Fibroblast of lung (primary cell): ENCODE measurements at regions not wholly inside any gene's neighbourhood (a gene's known extent, or its start where the extent isn't known, plus 50 kb on each side); places are given as distances from the start of the nearest gene placed in this dataset.

Experiments used
- DNase-seq, 2 donors: peaks; one replicate each; pipeline versions ENCODE4 v3.0.0 to v3.0.0-alpha.2; 2010; ENCODE audit warnings: low read depth in 2 of 2
- H2AFZ ChIP-seq: 2 replicates; pipeline ENCODE4 v1.5.1; 2012; ENCODE audit warnings: low read length, control low read depth, inconsistent platforms
- H3K27ac ChIP-seq: 2 replicates; pipeline ENCODE4 v1.5.1; 2011; ENCODE audit warnings: low read length, control low read depth; ENCODE audit not compliant: insufficient read depth
- H3K27me3 ChIP-seq: 2 replicates; pipeline ENCODE4 v1.5.1; 2011; ENCODE audit warnings: mild to moderate bottlenecking, low read length; ENCODE audit not compliant: control insufficient read depth, insufficient read depth
- H3K36me3 ChIP-seq: 2 replicates; pipeline ENCODE4 v1.5.1; 2011; ENCODE audit warnings: low read length; ENCODE audit not compliant: control insufficient read depth, insufficient read depth
- H3K4me1 ChIP-seq: 2 replicates; pipeline ENCODE4 v1.5.1; 2011; ENCODE audit warnings: low read length; ENCODE audit not compliant: control insufficient read depth, insufficient read depth; ENCODE audit errors: extremely low read depth
- H3K4me2 ChIP-seq: 2 replicates; pipeline ENCODE4 v1.5.1; 2011; ENCODE audit warnings: low read length, control low read depth; ENCODE audit not compliant: insufficient read depth; ENCODE audit errors: extremely low read depth
- H3K4me3 ChIP-seq, 4 experiments: fragments of 200-600 bp in 1 of 4; sonication (generic) in 1 of 4; replicated peaks in 1 of 4; 2 replicates each; pipeline ENCODE4 v1.5.1; 2011 to 2016; ENCODE audit warnings: low read length in 4 of 4, low read depth in 3 of 4, mild to moderate bottlenecking in 3 of 4, control low read depth in 2 of 4, inconsistent platforms in 1 of 4, mixed read lengths in 1 of 4; ENCODE audit not compliant: insufficient read depth in 1 of 4; ENCODE audit errors: control extremely low read depth in 1 of 4
- H3K79me2 ChIP-seq: 2 replicates; pipeline ENCODE4 v1.5.1; 2012; ENCODE audit warnings: mild to moderate bottlenecking, low read length, inconsistent platforms; ENCODE audit not compliant: control insufficient read depth, insufficient read depth
- H3K9ac ChIP-seq: 2 replicates; pipeline ENCODE4 v1.5.1; 2011; ENCODE audit warnings: mild to moderate bottlenecking, low read length, control low read depth; ENCODE audit not compliant: insufficient read depth
- H3K9me3 ChIP-seq: 2 replicates; pipeline ENCODE4 v1.5.1; 2012; ENCODE audit warnings: low read depth, low read length; ENCODE audit not compliant: control insufficient read depth, insufficient read depth
- H4K20me1 ChIP-seq: 2 replicates; pipeline ENCODE4 v1.5.1; 2011; ENCODE audit warnings: low read length; ENCODE audit not compliant: control insufficient read depth, insufficient read depth; ENCODE audit errors: extremely low read depth
- CTCF ChIP-seq, 2 donors: IDR thresholded peaks in 1 of 2; conservative IDR thresholded peaks in 1 of 2; 1 replicate in 1 of 2; 2 replicates in 1 of 2; pipeline ENCODE4 v1.5.1; 2011 to 2012; ENCODE audit warnings: low read length in 2 of 2, control low read depth in 1 of 2, inconsistent platforms in 1 of 2, low read depth in 1 of 2, mild to moderate bottlenecking in 1 of 2
- EZH2 ChIP-seq: IDR thresholded peaks from 2 replicates; pipeline ENCODE4 v1.5.1; 2012; ENCODE audit warnings: low read length, control low read depth, mild to moderate bottlenecking; ENCODE audit errors: missing control alignments

- H3K9ac ChIP-seq: no peak overlapping the region
- H3K27ac ChIP-seq: no peak overlapping the region
Measured at GRCh38 chr20:6562111-6562510, 205.4 kb upstream of the BMP2 start.

DNA sequence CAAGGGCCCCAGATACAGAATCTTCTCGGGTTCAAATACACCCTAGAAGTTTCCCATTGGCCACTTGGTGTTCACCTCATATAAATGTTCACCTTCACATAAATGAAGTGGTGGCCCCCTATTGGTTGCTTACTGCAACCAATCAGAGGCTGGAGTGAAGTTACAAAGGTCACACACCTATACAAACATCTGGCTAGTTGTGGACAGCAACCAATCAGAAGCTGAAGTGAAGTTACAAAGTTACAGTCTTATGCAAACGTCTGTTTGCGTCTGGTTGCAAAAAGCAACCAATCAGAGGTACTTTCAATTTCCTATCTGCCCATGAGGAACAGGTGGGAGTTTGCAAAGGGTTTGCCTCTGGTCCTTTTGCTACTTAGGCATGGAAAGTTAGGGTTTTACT lies 206.5 kb upstream of the BMP2 start:
- no peak for DNase-seq
- Histone ChIP-seq H3K27me3 (no peaks in the 10 kb centered on the region), H3K4me2 (no peak overlapping the region), H3K36me3 (no peaks in the 10 kb centered on the region), H3K9ac (no peak overlapping the region), H3K9me3 (no peaks in the 10 kb centered on the region), H3K4me3 (no peak overlapping the region), H3K27ac (no peak overlapping the region), H4K20me1 (no peaks in the 10 kb centered on the region), H3K4me1 (peaks cover 3% of the 10 kb centered on the region), H3K79me2 (no peaks in the 10 kb centered on the region), H2AFZ (no peak overlapping the region)
- TF ChIP-seq CTCF (conservative IDR thresholded peaks at IDR 0.05 in 1 of 2, IDR thresholded peaks at IDR 0.05 in 1 of 2; ENCODE audit: low read depth in 1 of 2, low read length in 2 of 2) (no peak), EZH2 (no peak)

More at GRCh38 chr20:6562111-6562510, 205.4 kb upstream of the BMP2 start:
- H3K4me1 ChIP-seq: peaks cover 3% of the 10 kb centered on the region
- no peak overlapping the region for H3K4me3 ChIP-seq
- no peaks in the 10 kb centered on the region for H3K27me3 ChIP-seq
- H3K4me2 ChIP-seq: peak overlapping the region; percentile 7
- no peaks in the 10 kb centered on the region for H3K9me3 ChIP-seq
- H3K36me3 ChIP-seq: no peaks in the 10 kb centered on the region
- TF ChIP-seq EZH2 (no peak), CTCF (conservative IDR thresholded peaks at IDR 0.05 in 1 of 2, IDR thresholded peaks at IDR 0.05 in 1 of 2; ENCODE audit: low read depth in 1 of 2, low read length in 2 of 2) (no peak)
- no peaks in the 10 kb centered on the region for H3K79me2 ChIP-seq
- peak; percentile 70 to 92 for DNase-seq
- H2AFZ ChIP-seq: no peak overlapping the region
- no peaks in the 10 kb centered on the region for H4K20me1 ChIP-seq

GRCh38 chr20:6559791-6560190 lies 207.7 kb upstream of the BMP2 start:
- Histone ChIP-seq H3K4me2 (no peak overlapping the region), H3K9me3 (no peaks in the 10 kb centered on the region), H4K20me1 (no peaks in the 10 kb centered on the region), H3K36me3 (no peaks in the 10 kb centered on the region), H3K27ac (no peak overlapping the region), H3K27me3 (no peaks in the 10 kb centered on the region), H3K9ac (no peak overlapping the region), H3K4me3 (no peak overlapping the region), H3K79me2 (no peaks in the 10 kb centered on the region), H3K4me1 (peaks cover 3% of the 10 kb centered on the region), H2AFZ (no peak overlapping the region)
- no peak for TF ChIP-seq EZH2
- no peak for TF ChIP-seq CTCF (conservative IDR thresholded peaks at IDR 0.05 in 1 of 2, IDR thresholded peaks at IDR 0.05 in 1 of 2; ENCODE audit: low read depth in 1 of 2, low read length in 2 of 2)
- no peak for DNase-seq
